GM19023 (cell line): ENCODE measurements at regions not wholly inside any gene's neighbourhood (a gene's known extent, or its start where the extent isn't known, plus 50 kb on each side); places are given as distances from the start of the nearest gene placed in this dataset.

Experiments
- ATAC-seq: cut with Tn5 transposase; IDR thresholded peaks from one replicate; pipeline ENCODE4 v1.9.1; 2021; ENCODE audit warnings: mild to moderate bottlenecking, moderate library complexity; ENCODE audit not compliant: unreplicated experiment

DNA sequence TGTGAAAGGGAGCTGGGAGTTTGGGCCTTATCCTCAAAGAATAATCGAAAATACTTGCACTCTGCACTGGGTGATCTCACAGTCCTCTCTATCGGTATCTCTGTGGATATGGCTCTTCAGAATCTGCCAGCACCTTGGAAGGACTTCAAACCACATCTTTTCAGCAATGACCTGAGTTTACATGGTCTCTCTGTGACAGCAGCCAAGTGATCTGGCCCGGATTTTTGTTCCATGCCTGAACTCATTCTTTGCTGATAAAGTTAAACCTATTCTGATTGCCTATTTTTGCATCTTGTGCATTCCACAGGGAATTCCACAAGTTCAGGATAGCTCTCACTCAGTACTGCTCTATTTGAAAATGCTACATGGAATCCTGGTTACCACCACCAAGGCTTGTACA lies 98.9 kb downstream of the HDGFL1 start:
- no peak for ATAC-seq

DNA sequence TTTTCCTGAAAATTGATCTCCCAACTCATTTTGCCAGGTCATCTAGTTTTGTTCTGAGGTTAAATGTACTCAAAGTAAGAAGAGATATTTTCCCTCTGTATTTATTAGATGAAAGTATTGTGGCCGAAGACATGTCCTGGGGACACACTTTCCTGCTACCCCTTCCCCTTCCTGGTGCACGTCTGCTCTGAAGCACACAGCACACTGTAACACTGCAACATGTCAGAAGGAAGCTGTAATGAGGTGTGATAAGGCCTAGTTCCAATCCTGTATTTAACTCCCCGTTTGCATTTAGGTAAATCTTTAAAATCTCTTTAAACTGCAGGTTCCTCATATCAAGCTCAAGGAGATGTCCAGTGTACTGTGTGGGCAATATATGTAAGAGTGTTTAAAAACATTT lies 99.4 kb downstream of the HDGFL1 start:
- no peak for ATAC-seq

DNA sequence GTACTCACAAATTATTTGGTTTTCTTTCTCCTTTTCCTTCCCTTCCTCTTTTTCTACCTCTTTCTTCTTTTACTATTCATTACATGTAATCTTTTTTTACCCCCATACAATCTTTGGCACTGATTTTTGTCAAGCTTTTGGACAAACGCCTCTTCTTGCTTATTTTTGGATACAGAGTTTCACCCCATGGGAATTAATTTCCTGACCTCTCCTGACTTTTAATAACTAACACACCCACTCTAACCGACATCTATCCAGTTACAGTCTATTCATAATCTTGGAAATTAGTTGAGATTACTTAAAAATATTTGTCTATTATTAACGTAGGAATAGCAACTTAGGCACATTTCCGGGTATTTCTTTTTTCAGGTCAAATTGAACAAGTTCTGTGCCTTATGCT lies 101.2 kb downstream of the HDGFL1 start:
- ATAC-seq: no peak

DNA sequence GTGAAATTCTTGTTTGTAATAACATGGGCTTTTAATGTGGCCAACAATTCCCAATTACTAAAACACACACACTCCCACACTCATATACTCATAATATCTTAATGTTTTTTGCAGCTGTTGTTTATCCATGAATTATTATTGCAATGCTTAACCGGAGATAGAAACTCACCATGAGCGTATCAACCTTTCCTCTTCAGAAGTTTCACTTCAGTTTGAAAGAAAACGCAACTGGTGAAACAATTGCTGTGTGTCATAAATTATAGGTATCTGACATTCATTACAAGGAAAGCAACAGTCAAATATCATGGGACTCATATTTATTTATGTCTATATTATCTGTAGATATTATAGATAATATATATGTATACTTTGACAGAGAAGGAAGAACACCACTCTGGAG lies 104.1 kb downstream of the HDGFL1 start:
- no peak for ATAC-seq

DNA sequence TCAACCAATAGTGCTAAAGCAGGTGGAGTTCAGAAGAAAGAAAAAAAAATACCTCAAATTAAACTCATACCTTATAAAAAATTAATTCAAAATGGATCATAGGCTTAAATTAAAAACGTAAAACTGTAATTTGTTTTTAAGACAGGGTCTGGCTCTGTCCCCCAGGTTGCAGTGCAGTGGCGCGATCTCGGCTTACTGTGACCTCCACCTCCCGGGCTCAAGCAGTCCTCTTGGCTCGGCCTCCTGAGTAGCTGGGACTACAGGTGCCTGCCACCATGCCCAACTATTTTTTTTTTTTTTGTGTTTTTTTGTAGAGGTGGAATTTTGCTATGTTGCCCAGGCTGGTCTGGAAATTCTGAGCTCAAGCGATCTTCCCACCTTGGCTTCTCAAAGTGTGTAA lies 111.6 kb downstream of the HDGFL1 start:
- ATAC-seq: no peak

DNA sequence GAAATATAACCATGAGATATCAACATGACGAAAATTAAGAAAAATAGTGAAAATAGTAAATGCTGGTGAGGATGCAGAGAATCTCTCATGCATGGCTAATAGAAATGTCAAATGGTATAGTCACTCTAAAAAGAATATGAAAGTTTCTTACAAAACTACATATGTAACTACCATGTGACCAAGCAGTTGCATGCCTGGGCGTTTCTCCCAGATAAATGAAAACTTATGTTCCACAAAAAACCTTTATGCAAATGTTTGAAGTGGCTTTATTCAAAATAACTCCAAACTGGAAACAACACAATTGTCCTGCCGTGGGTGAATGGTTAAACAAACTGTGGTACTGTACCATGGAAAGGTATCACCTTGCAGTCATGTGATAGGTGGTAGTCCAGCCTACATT lies 112.4 kb downstream of the HDGFL1 start:
- no peak for ATAC-seq

DNA sequence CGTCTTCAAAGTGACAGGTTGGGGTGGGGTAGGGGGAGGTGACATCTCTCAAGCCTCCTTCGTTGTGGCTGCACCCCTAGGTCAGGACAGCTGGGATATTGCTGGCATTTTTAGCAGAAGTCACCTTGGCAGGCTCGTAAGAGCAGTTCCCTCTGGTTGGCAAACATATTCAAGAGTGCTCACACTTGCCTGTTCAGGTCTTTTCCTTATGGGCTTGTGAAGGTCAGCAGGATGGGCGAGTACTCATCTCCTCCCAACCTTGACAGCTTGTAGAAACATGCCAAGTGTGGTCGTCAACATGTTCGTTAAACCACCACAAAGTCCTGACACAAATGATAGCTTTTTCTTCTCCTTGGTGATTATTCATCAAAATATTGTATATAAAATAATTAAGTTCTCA lies 113.6 kb downstream of the HDGFL1 start:
- ATAC-seq: no peak

DNA sequence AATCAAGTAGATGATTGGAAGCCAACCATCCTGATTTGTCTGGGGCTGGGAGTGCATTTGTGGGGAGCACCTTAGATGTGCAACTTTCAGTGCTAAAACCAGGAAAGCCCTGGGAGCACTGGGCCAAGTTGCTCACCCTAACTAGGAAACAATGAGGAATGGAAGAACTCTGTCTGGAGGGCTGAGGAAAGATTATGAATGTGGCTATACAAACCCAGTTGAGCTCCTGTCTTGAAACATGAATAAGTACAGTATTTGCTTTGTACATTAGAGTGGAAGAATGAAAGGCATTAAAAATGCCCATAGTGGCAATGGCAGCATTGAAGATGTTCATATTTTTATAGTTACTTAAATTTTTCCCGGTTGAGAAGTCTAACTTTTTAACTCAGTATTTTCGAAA lies 121.1 kb downstream of the HDGFL1 start:
- no peak for ATAC-seq

DNA sequence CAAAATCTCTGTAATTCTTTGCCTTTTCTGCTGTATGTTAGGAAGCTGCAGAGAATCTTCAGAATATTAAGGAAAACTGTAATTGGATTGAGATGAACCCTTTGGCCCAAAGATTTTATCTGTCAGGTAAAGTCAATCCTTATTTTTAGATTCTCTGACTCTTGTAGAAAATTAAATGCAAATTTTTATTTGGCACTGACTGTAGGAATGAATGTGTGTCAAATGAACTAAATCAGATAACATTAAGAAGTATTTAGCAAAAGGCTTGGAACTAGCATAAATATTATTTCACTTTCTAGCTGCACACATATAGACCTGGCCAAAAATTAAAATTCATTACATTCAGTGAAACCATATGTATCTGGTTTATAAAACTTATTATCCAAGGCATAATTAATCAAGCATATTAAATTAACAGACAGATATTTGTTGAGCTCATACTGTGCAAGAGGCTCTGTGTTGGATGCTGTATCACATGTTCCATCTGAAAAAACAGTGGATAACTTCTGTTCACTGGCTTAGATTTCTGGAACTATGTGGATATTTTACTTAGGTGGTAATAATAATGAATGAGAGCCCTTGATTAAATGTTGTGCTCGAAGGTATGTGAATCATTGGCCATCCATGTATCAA lies 124.8 kb downstream of the HDGFL1 start:
- no peak for ATAC-seq

DNA sequence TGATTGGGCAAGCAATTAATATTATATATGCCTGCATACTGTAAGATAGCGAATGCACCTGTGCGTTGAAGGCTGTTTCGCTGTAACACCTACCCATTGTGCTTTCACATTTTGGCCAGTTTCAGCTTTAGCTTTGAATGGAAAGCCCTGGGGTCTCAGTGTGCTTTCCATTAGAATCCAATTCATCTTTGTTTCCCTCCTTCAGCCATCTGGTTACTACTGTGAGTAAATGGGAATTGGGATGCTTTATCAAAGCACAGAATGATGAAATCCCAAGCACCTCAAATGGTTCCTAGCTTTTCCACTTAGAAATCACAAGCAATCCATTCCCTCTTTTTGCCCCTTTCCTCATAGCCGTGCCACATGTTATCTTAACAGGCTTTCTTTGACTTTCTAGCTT lies 127.1 kb downstream of the HDGFL1 start:
- no peak for ATAC-seq

DNA sequence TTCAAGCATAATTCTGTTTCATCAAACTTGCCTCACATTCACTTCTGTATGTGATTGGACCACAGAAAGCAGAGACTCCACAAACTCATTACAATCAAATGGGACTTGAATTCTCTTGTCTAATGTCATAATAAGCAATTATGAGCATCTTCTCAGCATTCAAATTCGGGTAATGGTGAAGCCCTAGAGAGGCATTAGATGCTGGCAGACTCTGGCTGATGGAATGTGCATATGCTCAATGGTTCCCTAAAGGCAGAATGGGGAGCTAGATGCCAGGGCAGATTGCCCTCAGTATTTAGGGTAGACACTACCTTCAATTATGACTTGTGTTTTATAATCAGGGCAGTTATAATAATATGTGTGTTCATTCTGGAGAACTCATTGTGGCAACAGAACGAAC lies 127.9 kb downstream of the HDGFL1 start:
- no peak for ATAC-seq

DNA sequence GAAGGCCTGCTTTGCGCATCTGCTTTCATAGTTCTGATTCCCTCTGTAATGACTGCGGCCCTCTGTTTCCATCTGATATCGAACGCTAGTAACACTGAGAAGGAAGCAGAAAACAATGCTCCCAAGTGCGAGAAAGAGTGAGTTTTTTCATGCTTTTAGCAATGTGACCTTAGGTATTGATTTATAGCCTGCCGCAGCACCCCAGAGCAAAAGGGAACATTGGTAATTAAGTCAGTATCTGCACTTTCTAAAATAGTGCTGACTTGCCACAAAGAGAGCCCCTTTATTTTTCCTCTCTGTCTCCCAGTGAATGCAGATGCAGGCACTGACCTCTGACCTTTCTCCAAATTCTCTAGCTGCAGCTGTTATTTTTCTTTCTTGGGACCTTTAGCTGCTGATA lies 129.8 kb downstream of the HDGFL1 start:
- no peak for ATAC-seq

DNA sequence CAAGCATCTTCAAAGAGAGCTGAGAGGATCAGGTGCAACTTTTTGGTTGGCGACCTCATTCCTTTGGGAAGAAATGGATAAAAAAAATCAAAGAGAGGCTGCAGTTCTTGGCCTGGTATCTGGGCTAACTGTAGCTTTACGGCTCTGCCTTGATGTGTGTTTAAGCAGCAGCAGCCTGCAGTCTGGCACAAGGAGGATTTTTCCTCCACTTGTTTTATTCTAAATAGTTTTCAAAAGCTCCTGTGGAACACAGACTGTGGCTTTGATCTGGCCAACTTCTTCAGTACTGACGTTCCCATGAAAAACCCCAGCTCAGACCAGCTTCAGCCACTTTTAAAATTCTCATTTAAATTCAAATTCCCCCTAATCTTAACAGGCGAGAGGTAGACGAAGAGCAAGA lies 137.3 kb downstream of the HDGFL1 start:
- ATAC-seq: no peak

DNA sequence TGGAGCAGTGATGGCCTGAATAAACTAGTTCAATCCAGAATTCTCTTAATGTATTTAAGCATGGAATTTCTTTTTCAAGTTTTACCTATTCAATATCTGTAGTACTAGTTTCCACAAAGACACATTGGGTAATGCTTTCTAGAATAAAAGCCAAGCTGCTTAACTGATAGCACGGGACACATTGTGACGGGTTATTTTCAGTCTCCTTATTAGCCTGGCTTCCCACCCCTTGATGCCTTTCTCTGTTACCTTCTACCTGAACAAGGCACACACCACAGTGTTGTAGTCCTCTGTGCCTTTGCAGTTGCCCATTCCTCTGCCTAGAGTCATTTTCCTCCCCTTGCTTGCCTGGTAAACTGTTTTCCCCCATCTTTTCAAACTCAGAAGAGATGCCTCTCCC lies 139.1 kb downstream of the HDGFL1 start:
- ATAC-seq: no peak

DNA sequence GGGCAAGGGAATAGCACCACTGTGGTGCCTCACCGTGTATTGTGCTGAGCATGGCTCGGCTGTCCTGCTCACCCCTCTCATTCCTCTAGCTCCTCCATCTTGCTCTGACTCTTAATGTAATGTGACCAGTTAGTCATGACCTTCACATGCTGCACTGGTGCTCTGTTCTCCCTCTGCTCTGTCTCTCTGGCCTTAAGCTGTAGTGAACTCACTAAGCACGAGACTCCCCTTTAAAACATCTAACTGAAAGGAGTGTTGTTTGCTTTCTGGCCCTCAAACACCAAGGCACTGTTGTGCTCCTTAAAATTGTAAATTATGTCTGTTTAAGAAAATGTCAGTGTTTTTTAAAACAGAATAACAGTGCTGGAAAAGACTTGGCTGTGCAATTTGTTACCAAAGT lies 140.4 kb downstream of the HDGFL1 start:
- no peak for ATAC-seq

DNA sequence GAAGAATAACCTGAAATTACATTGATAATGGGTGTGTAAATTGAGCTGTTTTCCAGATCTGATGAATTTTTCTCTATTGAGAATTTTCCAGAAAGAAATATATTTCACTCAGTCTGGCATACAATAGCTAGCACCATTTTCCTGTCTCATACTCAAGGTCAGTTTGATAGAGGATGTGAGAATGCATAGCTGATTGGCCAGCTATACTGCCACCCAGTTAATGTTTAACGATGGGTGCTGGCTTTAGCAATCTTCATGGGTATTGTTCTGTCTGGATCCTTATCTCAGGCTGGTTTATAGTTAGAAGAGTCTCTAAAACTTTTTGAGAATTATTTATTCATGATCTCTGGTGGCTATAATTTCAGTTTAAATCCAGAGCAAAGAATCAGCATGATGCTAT lies 147.4 kb downstream of the HDGFL1 start:
- ATAC-seq: no peak

DNA sequence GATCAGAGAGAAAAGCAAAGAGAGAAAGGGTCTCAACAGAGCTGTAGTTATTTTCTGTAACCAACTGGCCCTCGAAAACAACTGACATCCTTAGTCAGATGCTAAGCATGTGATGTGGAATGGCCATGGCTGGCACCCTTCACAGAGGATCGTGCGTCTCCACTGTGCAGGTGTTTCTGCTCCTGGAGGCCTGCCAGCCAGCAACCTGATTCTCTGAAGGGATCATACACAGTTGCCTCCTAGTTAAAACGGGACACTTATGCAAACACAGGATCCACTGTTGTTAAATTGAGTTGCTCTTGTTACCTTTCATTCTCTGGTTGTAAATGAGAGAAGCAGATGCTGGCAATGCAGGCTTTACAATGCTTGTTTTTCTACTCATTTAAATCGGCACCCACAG lies 148.5 kb downstream of the HDGFL1 start:
- ATAC-seq: no peak

DNA sequence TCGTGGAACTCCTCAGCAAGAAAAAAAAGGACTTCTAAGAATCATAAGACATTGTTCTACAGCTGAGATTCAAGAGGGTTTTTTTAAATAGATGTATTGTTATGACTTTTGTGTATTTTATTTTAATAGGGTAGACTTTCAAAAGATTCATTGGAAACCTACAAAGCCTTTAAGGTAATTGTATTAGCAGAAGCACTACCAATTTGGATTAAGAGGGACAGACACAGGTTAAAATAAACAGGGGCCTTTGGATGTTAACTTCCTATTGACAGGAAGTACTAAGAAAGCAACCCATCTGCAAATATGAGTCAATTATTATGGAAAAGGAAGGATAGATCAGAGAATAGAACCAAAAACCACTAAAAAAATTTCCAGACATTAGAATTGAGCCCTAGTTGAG lies 153.5 kb downstream of the HDGFL1 start:
- ATAC-seq: no peak

DNA sequence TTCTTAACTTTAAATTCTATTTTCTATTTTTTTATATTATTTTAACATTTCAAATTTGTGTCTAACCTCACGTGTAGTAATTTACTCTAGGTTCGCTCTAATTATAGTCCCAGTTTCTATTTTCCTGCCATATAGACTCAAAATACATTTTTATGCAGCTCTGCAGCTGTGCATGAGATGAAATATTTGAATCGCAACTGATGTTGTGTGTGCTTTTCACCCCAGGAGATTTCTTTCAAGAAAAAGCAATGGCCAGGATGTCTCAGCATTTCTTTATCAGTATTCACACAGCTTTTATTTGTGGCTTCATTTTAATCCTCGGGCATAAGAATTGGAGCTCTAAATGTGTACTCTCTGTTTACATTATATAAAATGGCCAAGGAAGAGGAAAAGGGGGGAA lies 157.6 kb downstream of the HDGFL1 start:
- ATAC-seq: no peak

DNA sequence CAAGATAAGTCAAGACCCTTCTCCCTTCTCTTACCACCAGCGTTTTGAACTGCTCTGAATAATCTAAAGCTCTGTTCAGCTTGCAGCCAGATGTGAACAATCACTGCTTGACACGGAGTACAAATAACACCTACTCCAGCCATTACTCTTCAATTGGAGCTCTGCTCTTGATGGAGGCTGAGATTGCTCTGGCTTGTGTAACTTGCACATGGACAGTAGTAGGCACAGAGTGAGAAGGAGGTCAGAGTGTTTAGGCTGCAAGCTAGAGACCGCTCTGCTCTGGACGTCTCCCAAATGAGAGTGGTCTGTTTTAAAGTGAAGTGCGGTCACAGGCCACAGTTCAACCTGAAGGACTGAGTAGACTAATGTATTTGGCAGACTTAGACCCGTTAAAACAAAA lies 158.3 kb downstream of the HDGFL1 start:
- no peak for ATAC-seq

DNA sequence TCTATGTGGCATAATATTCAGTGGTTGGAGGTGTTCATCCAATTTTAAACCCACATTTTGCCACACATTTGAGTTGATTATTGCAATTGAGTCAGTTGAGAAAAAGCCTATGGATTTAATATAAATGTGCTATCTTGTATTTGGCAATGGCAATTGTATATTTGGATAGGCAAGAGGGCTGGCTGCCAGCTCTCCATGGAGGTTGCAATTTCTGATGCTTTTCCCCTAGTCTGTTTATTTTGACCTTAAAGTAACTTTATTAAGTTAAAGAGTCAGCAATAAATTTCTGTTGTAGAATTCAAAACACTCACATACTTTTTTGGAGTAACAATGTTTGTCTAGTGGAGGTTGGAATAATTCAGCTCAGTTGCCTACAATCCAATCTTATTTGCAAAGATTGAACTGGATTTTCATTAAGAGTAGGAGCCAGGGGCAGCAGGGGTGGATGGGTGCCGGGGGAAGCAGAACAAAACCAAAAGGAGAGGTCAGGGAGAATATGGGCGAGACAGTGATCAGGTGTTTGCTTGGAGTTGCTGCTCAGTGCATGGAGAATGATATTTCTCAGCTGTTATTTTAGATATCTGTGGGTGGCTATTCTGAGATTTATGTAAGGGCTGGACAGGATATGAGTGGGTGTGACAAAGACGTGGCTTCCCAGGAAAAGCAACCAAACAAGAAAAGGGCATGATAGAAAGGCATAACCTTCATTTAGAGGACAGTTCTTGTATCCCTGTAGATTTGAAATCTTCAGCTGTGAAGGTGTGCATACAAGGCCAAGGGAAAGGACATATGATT lies 163.0 kb downstream of the HDGFL1 start:
- ATAC-seq: no peak

DNA sequence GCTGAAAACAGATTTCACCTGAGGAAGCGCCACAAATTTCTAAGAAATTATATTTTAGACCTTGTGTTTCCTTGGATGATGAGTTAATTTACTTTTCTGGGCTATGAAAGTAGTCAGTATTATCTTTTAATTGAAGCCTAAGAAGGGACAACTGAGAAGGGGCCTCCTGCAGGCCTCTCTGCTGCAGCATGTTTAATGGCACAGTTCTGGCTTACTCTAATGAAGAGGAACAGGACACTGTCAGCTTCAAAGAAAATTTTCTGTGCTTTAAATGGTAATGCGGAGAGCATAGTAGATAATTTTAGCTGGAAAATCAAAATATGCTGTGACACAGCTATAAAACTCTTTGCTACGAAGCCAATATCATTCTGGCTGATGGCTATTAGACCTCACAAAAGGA lies 167.4 kb downstream of the HDGFL1 start:
- no peak for ATAC-seq

DNA sequence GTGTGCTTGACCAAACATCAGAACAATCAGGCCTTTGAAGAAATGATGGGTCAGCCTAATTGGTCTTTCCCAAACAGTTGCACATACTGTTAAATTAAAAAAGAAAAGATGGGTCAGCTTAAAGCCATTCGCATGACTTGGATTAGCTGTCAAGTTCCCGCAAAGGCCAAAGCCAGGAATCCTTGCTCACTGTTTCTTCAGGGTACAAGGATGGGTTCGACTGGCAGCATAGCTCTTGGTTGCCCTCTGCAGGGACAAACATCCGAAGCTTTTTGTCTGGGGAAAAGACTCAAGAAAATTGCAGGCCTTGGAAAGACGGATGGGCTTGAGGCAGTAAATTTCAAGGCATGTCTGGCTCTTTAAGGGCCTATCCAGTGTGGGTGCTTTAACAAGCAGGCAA lies 168.0 kb downstream of the HDGFL1 start:
- no peak for ATAC-seq
